GM12873 (cell line): ENCODE measurements at regions not wholly inside any gene's neighbourhood (a gene's known extent, or its start where the extent isn't known, plus 50 kb on each side); places are given as distances from the start of the nearest gene placed in this dataset.

ENCODE experiments used
- CTCF ChIP-seq: IDR thresholded peaks from 2 replicates; pipeline ENCODE4 v1.5.1; 2012; ENCODE audit warnings: low read depth, mild to moderate bottlenecking, moderate library complexity, low read length, control low read depth; ENCODE audit not compliant: insufficient read depth; ENCODE audit errors: missing control alignments

- no peak for TF ChIP-seq CTCF
These were observed 261.1 kb upstream of the RNF32 start for GRCh38 chr7:156379324-156380070.

GRCh38 chr7:156378806-156379205 lies 261.8 kb upstream of the RNF32 start:
- TF ChIP-seq CTCF: no peak

GRCh38 chr7:156376317-156376716 lies 264.3 kb upstream of the RNF32 start:
- no peak for TF ChIP-seq CTCF

GRCh38 chr7:156374335-156374734 lies 266.2 kb upstream of the RNF32 start:
- TF ChIP-seq CTCF: no peak

GRCh38 chr7:156368053-156368843 lies 272.3 kb upstream of the RNF32 start:
- TF ChIP-seq CTCF: no peak

GRCh38 chr7:156363751-156364150 lies 276.8 kb upstream of the RNF32 start:
- no peak for TF ChIP-seq CTCF

GRCh38 chr7:156360835-156361234 lies 279.7 kb upstream of the RNF32 start:
- TF ChIP-seq CTCF: no peak
